Osteoblast (primary cell): ENCODE measurements at regions not wholly inside any gene's neighbourhood (a gene's known extent, or its start where the extent isn't known, plus 50 kb on each side); places are given as distances from the start of the nearest gene placed in this dataset.

ENCODE experiments used
- DNase-seq: peaks from one replicate; pipeline ENCODE4 v3.0.0; 2011; ENCODE audit warnings: low spot score, mixed read lengths; ENCODE audit not compliant: insufficient read length; ENCODE audit errors: missing footprints
- H2AFZ ChIP-seq: 2 replicates; pipeline ENCODE4 v1.6.0; 2011; ENCODE audit warnings: mild to moderate bottlenecking, low read length
- H3K27ac ChIP-seq: 2 replicates; pipeline ENCODE4 v1.5.1; 2011; ENCODE audit warnings: mild to moderate bottlenecking, low read depth, low read length, moderate library complexity
- H3K27me3 ChIP-seq: 2 replicates; pipeline ENCODE4 v1.6.0; 2012; ENCODE audit warnings: mild to moderate bottlenecking, control low read depth, inconsistent platforms, low read length, moderate library complexity; ENCODE audit not compliant: insufficient read depth
- H3K36me3 ChIP-seq: 2 replicates; pipeline ENCODE4 v1.5.1; 2011; ENCODE audit warnings: mild to moderate bottlenecking, low read length, control low read depth, moderate library complexity; ENCODE audit not compliant: insufficient read depth
- H3K4me1 ChIP-seq: 2 replicates; pipeline ENCODE4 v1.5.1; 2011; ENCODE audit warnings: mild to moderate bottlenecking, low read length, control low read depth, moderate library complexity; ENCODE audit not compliant: insufficient read depth
- H3K4me2 ChIP-seq: 2 replicates; pipeline ENCODE4 v1.6.0; 2011; ENCODE audit warnings: mild to moderate bottlenecking, low read length; ENCODE audit not compliant: insufficient read depth
- H3K4me3 ChIP-seq: fragments of 200-600 bp; sonication (generic); 3 replicates; pipeline ENCODE4 v1.5.1; 2012; ENCODE audit warnings: mild to moderate bottlenecking, low read length, inconsistent platforms; ENCODE audit not compliant: insufficient read depth
- H3K79me2 ChIP-seq: 2 replicates; pipeline ENCODE4 v1.6.0; 2012; ENCODE audit warnings: mild to moderate bottlenecking, low read length, control low read depth, inconsistent platforms; ENCODE audit not compliant: insufficient read depth
- H3K9me3 ChIP-seq: 2 replicates; pipeline ENCODE4 v1.5.1; 2011; ENCODE audit warnings: low read depth, low read length, control low read depth
- H4K20me1 ChIP-seq: 2 replicates; pipeline ENCODE4 v1.6.0; 2012; ENCODE audit warnings: mild to moderate bottlenecking, low read length, control low read depth; ENCODE audit not compliant: insufficient read depth
- CTCF ChIP-seq: IDR thresholded peaks from 2 replicates; pipeline ENCODE4 v1.5.1; 2011; ENCODE audit warnings: mild to moderate bottlenecking, low read depth, low read length, moderate library complexity; ENCODE audit errors: extremely low read depth

GRCh38 chr6:115004982-115005381 lies 662.2 kb upstream of the HS3ST5 start:
- Histone ChIP-seq H3K9me3 (no peaks in the 10 kb centered on the region), H3K4me1 (no peaks in the 10 kb centered on the region), H4K20me1 (no peaks in the 10 kb centered on the region), H3K27ac (no peak overlapping the region), H3K27me3 (no peaks in the 10 kb centered on the region), H3K79me2 (no peaks in the 10 kb centered on the region), H2AFZ (no peak overlapping the region), H3K4me2 (no peak overlapping the region), H3K4me3 (no peak overlapping the region), H3K36me3 (no peaks in the 10 kb centered on the region)
- TF ChIP-seq CTCF = no peak
- DNase-seq = no peak

- H3K36me3 ChIP-seq = no peaks in the 10 kb centered on the region
- no peak for TF ChIP-seq CTCF
- H3K27ac ChIP-seq = no peak overlapping the region
- H2AFZ ChIP-seq = no peak overlapping the region
- H4K20me1 ChIP-seq = no peaks in the 10 kb centered on the region
- H3K27me3 ChIP-seq = no peaks in the 10 kb centered on the region
- no peaks in the 10 kb centered on the region for H3K79me2 ChIP-seq
- DNase-seq = no peak
- no peak overlapping the region for H3K4me2 ChIP-seq
- H3K4me3 ChIP-seq = no peak overlapping the region
- H3K9me3 ChIP-seq = no peaks in the 10 kb centered on the region
- H3K4me1 ChIP-seq = no peaks in the 10 kb centered on the region
These were observed 661.4 kb upstream of the HS3ST5 start for GRCh38 chr6:115004204-115004603.

- no peak for TF ChIP-seq CTCF
- no peaks in the 10 kb centered on the region for H4K20me1 ChIP-seq
- no peaks in the 10 kb centered on the region for H3K27me3 ChIP-seq
- no peak overlapping the region for H3K4me2 ChIP-seq
- H3K27ac ChIP-seq = no peak overlapping the region
- DNase-seq = no peak
- no peak overlapping the region for H2AFZ ChIP-seq
- H3K36me3 ChIP-seq = no peaks in the 10 kb centered on the region
- H3K79me2 ChIP-seq = no peaks in the 10 kb centered on the region
- no peaks in the 10 kb centered on the region for H3K9me3 ChIP-seq
- H3K4me1 ChIP-seq = no peaks in the 10 kb centered on the region
- H3K4me3 ChIP-seq = no peak overlapping the region
These were observed 659.0 kb upstream of the HS3ST5 start for GRCh38 chr6:115001731-115002350.

GRCh38 chr6:115000736-115001135 lies 657.9 kb upstream of the HS3ST5 start:
- no peaks in the 10 kb centered on the region for H3K27me3 ChIP-seq
- no peaks in the 10 kb centered on the region for H3K9me3 ChIP-seq
- no peak for TF ChIP-seq CTCF
- H3K4me3 ChIP-seq = no peak overlapping the region
- H3K27ac ChIP-seq = no peak overlapping the region
- no peak overlapping the region for H3K4me2 ChIP-seq
- H4K20me1 ChIP-seq = no peaks in the 10 kb centered on the region
- H2AFZ ChIP-seq = no peak overlapping the region
- no peak for DNase-seq
- H3K4me1 ChIP-seq = no peaks in the 10 kb centered on the region
- H3K79me2 ChIP-seq = no peaks in the 10 kb centered on the region
- no peaks in the 10 kb centered on the region for H3K36me3 ChIP-seq
